HG03159 (cell line): ENCODE measurements at regions not wholly inside any gene's neighbourhood (a gene's known extent, or its start where the extent isn't known, plus 50 kb on each side); places are given as distances from the start of the nearest gene placed in this dataset.
A peak's percentile ranks its signal among the peaks of the same experiment; 100 is the strongest.

ENCODE experiments used
- ATAC-seq: cut with Tn5 transposase; IDR thresholded peaks from one replicate; pipeline ENCODE4 v1.9.1; 2021; ENCODE audit warnings: mild to moderate bottlenecking, moderate library complexity; ENCODE audit not compliant: unreplicated experiment

DNA sequence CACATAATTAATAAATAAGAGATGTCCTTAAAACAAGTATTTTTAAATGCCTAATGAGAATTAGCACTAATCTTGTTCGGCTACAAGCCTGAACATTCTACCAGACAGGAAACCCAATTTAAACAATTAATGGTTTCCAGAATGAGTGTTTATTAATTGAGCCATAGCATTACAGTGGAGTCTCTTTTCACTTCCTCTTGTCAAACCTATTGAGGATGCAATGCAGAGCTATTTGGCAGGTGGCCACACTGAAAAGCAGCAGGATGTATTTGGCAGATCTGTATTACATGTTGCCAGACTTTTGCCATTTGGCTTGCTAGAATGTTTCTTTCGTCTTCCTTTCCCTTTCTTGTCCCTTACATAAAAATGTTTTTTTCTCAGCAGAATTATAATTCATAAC lies 475.2 kb upstream of the MARCKS start:
- ATAC-seq = peak; percentile 90

- ATAC-seq = no peak
Measured at GRCh38 chr6:113383701-113384100, 473.4 kb upstream of the MARCKS start.

DNA sequence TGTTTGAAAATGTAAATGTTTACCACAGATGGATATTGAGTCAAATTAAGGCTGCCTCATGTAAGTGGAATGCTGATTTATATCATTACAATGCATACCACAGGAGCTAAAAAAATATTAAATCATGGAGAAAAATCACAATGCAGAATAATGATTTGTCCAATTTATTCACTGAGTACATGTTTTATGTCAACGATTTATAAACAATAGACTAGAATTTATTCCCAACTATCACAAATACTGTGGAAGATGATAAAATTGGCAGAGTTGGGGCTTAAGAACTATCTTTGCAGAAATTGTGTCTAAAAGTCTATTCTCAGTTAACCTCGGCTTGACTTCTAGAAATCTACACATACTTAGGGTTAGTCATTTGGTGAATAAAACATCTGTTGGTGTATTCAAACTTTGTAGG lies 472.1 kb upstream of the MARCKS start:
- no peak for ATAC-seq

DNA sequence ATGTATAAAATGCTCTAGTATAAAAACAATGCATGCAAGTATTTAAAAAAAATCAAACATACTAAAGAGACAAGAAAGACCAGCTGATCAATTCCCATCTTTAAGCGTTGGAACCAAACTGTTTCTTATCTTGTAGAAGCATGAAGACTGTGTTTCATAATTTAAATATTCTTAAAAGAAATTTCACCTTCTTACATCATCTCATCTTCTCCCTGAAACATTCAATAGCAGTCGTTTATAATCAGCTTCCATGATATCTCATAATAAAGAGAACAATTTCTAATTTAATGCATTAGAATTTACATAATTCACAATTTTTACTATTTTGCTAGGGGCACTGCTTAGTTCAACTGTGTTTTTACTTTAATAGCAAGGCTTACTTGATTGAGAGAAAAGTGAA lies 468.1 kb upstream of the MARCKS start:
- ATAC-seq = no peak

DNA sequence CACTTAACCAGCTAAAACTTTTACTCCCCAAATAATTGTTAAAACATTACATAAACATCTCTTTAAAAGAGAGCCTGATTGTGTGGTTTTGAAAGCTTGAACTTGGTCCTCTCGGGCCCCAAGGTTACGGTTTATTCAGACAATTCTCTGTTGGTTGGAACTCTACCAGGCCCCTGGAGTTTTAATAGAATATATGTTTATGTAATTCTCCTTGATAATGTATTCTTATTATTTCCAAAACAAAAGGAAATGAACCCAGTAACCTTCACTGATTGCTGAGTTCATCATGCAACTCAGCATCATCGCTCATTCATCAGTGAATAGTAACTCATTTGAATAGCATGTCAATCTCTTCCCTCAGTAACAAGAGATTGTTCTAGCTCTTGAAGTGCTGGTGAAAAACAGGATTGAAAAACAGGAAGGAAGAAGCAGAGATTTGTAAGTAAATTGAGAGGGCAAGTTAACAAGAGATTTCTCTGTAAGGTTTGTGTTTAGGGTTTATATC lies 464.5 kb upstream of the MARCKS start:
- ATAC-seq = no peak

GRCh38 chr6:113394216-113394615 lies 462.9 kb upstream of the MARCKS start:
- no peak for ATAC-seq

GRCh38 chr6:113394729-113395128 lies 462.4 kb upstream of the MARCKS start:
- no peak for ATAC-seq

- no peak for ATAC-seq
Measured at GRCh38 chr6:113396730-113397129, 460.4 kb upstream of the MARCKS start.

- ATAC-seq = no peak
Measured at GRCh38 chr6:113397236-113397635, 459.9 kb upstream of the MARCKS start.

GRCh38 chr6:113401231-113401630 lies 455.9 kb upstream of the MARCKS start:
- ATAC-seq = no peak

DNA sequence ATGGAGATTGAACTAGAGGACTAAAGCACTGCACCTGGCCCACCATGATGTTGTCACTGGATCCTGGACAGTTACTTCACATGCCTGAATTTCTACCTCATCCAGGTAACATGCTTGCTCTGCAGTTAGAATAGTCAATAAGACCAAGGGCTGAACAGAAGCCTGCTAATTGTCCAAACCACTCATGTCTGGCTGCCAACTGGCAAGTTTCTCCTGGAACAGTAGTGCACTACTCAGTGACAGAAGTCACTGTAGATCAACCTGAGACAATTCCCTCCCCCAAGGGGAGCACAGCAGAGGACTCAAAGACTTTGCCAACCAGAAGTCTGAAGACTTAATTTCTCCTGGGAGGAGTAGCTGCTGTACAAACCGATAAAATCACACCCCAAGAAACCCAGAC lies 454.6 kb upstream of the MARCKS start:
- no peak for ATAC-seq

- ATAC-seq = no peak
Measured at GRCh38 chr6:113403966-113404595, 453.1 kb upstream of the MARCKS start.

- no peak for ATAC-seq
Measured at GRCh38 chr6:113405326-113406047, 451.7 kb upstream of the MARCKS start.

DNA sequence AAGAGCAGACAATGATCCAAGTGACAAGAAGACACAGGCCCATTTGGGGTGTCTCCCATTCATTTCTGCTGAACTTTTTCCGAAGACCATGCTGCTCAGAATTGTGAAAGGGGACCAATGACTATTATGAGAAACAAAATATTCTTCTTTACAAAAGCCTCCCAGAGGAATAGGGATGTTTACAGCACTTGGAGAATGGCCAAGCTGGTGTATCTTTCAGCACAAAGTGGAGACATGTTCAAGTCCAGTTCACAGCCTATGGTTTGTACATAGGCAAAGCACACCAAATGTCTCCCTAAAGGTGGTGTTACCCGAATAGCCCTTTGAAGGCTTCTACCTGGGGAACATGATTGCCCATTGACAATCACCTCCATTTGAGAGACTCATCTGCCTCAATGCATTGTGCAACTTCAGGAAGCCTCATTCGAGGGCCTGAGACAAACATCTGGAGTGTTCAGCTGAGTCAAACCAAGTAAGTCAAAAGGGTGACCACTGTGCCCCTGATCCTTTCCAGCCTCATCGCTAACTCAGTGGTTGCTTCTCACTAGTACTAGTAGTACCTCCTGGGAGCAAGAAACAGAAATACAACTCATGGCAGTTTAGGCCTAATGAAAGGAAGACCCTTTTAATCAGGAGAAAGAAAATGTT lies 451.0 kb upstream of the MARCKS start:
- no peak for ATAC-seq

- no peak for ATAC-seq
Measured at GRCh38 chr6:113411011-113411410, 446.1 kb upstream of the MARCKS start.

DNA sequence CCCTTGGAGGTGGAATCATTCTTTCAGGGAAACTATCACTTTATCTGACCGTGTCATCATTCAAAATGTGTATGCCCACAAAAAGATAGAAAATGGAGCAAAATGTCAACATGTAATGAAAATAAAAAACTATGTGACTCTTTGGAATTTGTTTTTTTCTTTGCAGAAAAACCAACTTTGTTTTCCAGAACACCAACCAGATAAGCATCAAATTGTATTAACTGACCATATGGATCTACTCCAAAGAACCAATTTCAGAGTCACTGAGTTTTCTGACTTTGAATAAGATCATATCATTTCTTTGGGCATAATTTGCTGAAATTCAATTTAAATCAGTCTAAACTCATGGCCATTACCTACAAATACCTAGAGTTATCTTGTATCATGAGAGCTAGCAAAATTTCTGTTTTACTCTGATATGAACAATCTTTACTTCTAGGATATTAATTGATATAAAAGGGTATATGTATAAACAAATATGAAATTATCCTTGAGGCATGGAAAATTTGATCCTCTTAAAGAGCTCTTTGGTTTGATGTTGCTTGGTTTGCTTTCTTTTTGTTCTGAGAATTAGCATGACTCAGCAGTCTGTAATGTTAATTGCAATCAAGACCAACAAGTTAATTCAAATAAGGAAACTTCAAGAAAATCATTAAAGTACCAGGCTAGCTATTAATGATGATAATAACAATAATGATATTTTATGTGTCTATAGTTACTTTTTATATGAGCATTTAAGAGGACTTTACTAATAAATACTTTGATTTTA lies 444.4 kb upstream of the MARCKS start:
- no peak for ATAC-seq

GRCh38 chr6:113414511-113414910 lies 442.6 kb upstream of the MARCKS start:
- no peak for ATAC-seq

- ATAC-seq = no peak
Measured at GRCh38 chr6:113416170-113416569, 441.0 kb upstream of the MARCKS start.

GRCh38 chr6:113420290-113420689 lies 436.9 kb upstream of the MARCKS start:
- ATAC-seq = no peak

DNA sequence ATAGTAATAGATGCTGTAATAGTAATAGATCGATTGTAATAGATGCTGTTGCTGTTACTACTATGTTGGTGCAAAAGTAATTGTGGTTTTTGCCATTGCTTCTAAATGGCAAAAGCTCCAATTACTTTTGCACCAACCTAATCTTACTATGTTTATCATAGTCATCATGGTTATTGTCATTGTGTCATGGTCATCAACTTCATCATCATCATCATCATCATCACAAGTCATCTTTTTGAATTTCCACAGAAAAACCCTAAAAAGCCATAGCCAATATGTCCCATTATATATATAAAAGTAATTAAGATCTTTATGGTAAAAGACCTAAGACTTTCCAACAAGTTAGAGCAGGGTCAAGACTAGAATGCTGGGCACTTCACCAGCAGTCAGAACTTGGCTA lies 435.1 kb upstream of the MARCKS start:
- no peak for ATAC-seq

DNA sequence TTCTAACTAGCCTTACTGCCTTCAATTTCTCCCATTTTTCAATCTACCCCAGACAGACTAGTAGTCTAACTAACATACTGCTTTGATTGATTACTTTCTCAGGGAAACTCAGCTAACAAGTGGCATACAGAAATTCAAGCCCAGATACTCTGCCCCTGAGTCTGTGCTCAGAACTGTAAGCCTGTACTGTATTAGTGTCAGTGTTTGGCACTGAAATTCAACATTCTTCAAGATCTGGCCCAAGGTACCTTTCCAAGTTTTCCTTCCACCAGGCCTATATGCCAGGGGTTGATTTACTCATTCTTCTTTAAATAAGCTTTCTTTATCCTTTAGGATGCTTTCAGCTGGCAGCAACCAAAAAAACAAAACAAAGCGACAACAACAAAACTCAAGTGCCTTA lies 433.2 kb upstream of the MARCKS start:
- ATAC-seq = no peak
